ENCODE measurements at regions not wholly inside any gene's neighbourhood (a gene's known extent, or its start where the extent isn't known, plus 50 kb on each side); places are given as distances from the start of the nearest gene placed in this dataset.

DNA sequence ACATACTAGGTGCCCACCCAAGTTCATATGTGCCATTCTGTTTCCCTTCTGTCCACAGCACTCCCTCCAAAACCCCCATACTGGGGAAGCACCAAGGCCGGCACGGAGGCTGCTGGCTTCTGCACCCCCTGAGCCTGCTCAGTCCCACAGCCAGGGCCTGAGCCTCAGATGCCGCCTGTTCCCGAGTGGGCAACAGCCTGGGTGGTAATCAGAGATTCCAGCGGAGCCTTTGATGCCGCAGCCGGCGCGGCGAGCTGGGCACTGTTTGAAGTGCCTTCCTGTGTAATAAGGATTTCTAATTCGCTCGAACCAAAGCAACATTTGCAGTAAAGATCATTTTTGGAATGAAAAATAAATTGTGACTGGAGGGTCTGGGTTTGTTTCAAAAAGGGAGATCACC, 460.3 kb downstream of the SOX6 start:
- no peak for DNase-seq (ENCODE audit: low read depth in 6 of 9, low spot score in 9 of 9)

DNA sequence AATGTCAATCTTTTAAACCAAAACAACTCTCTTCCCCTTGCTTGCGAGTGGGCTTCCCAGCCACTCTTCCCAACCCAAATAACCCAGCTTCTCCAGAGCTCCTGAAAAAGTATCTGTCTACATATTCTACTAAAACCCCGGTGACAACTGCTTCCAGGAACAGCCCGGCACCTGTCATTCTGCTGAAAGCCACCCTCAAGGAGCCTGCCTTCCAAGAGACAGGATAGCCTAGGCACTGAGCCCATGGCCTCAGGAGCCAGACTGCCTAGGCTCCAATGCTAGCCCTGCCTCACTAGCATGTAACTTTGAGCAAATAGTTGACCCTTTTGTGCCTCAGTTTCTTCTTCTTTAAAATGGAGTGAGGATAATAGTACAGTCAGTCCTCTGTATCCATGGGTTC, 459.8 kb downstream of the SOX6 start:
- Histone ChIP-seq H3K4me1 (ENCODE audit: control insufficient read depth in 2 of 2, insufficient read depth in 2 of 2, low read length in 2 of 2) (no peaks in the 10 kb centered on the region), H3K36me3 (ENCODE audit: control insufficient read depth in 2 of 2, insufficient read depth in 2 of 2, low read length in 1 of 2) (no peaks in the 10 kb centered on the region), H3K27me3 (ENCODE audit: control insufficient read depth in 2 of 2, insufficient read depth in 1 of 2, low read length in 1 of 2) (no peaks in the 10 kb centered on the region), H3K4me3 (ENCODE audit: low read length in 2 of 2) (no peak overlapping the region), H3K9me3 (ENCODE audit: control insufficient read depth in 2 of 2, insufficient read depth in 1 of 2, low read length in 1 of 2) (no peaks in the 10 kb centered on the region), H3K27ac (ENCODE audit: low read depth in 1 of 2, low read length in 1 of 2) (no peak overlapping the region)
- WGBS: 94% methylated on average over 3 of the region's 3 CpGs
- no peak for DNase-seq (ENCODE audit: low read depth in 6 of 9, low spot score in 9 of 9)

More for the DNA sequence above, 460.3 kb downstream of the SOX6 start:
- no peaks in the 10 kb centered on the region for H3K9me3 ChIP-seq (ENCODE audit: control insufficient read depth in 2 of 2, insufficient read depth in 1 of 2, low read length in 1 of 2)
- H3K27ac ChIP-seq (ENCODE audit: low read depth in 1 of 2, low read length in 1 of 2): no peak overlapping the region
- no peaks in the 10 kb centered on the region for H3K4me1 ChIP-seq (ENCODE audit: control insufficient read depth in 2 of 2, insufficient read depth in 2 of 2, low read length in 2 of 2)
- no peaks in the 10 kb centered on the region for H3K27me3 ChIP-seq (ENCODE audit: control insufficient read depth in 2 of 2, insufficient read depth in 1 of 2, low read length in 1 of 2)
- H3K36me3 ChIP-seq (ENCODE audit: control insufficient read depth in 2 of 2, insufficient read depth in 2 of 2, low read length in 1 of 2): no peaks in the 10 kb centered on the region
- no peak overlapping the region for H3K4me3 ChIP-seq (ENCODE audit: low read length in 2 of 2)
- WGBS: 97% methylated on average over 12 of the region's 12 CpGs

DNA sequence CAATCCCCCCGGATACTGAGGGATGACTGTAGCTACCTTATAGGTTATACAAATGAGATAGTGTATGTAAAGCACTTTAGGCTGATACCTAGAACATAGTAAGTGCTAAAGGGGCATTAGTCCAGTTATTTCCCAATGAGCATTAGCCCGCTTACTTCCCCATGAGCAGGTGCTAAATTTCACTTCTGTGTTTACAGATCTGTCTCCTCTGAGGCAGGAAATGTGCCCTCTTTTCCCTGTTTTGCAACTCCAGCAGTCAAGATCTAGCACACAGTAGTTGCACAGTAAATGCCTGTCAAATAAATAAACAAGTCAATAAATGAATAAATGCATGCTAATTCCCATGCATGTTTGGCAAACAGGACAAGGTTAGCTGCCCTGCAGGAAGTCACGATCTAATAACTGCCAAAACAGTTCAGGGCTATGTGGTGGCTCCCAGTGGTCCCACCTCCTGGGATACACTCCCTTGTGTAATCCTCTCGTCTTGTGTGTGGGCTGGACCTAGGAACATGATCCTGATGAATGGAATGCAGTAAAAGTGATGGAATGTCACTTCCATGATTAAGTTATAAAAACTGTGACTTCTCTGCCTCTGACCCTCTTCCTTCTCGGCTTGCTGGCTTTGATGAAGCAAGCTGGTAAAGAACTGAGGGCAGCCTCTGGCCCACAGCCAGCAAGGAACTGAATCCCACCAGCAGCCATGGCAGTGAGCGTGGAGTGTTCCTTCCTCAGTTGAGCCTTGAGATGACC, 459.0 kb downstream of the SOX6 start:
- H3K36me3 ChIP-seq (ENCODE audit: control insufficient read depth in 2 of 2, insufficient read depth in 2 of 2, low read length in 1 of 2): no peaks in the 10 kb centered on the region
- no peaks in the 10 kb centered on the region for H3K27me3 ChIP-seq (ENCODE audit: control insufficient read depth in 2 of 2, insufficient read depth in 1 of 2, low read length in 1 of 2)
- H3K27ac ChIP-seq (ENCODE audit: low read depth in 1 of 2, low read length in 1 of 2): no peak overlapping the region
- no peak for DNase-seq (ENCODE audit: low read depth in 6 of 9, low spot score in 9 of 9)
- H3K9me3 ChIP-seq (ENCODE audit: control insufficient read depth in 2 of 2, insufficient read depth in 1 of 2, low read length in 1 of 2): no peaks in the 10 kb centered on the region
- 75% methylated on average over 6 of the region's 6 CpGs for WGBS
- H3K4me3 ChIP-seq (ENCODE audit: low read length in 2 of 2): no peak overlapping the region
- no peaks in the 10 kb centered on the region for H3K4me1 ChIP-seq (ENCODE audit: control insufficient read depth in 2 of 2, insufficient read depth in 2 of 2, low read length in 2 of 2)

DNA sequence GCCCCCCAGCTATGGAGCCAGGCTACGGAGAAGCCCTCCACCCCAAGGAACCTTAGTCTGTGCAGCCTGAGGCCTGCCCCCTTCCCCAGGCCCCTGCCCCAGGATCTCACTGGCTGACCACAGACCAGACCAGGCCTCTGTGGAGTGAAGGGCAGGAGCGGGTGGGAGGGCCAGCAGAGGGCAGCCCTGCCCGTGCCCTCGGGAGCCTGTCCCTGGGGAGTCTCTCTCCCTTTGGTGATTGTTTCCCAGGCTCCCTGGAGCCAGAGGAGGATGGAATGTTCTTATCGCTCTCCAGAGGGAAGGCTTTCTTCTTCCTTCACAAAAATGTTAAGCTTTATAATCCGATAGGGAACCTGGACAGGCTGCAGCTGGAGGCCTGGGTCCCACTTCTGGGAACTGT, 455.3 kb downstream of the SOX6 start:
- H3K4me1 ChIP-seq (ENCODE audit: control insufficient read depth in 2 of 2, insufficient read depth in 2 of 2, low read length in 2 of 2): no peaks in the 10 kb centered on the region
- H3K27me3 ChIP-seq (ENCODE audit: control insufficient read depth in 2 of 2, insufficient read depth in 1 of 2, low read length in 1 of 2): no peaks in the 10 kb centered on the region
- no peak for DNase-seq (ENCODE audit: low read depth in 6 of 9, low spot score in 9 of 9)
- no peaks in the 10 kb centered on the region for H3K9me3 ChIP-seq (ENCODE audit: control insufficient read depth in 2 of 2, insufficient read depth in 1 of 2, low read length in 1 of 2)
- H3K4me3 ChIP-seq (ENCODE audit: low read length in 2 of 2): no peak overlapping the region
- H3K36me3 ChIP-seq (ENCODE audit: control insufficient read depth in 2 of 2, insufficient read depth in 2 of 2, low read length in 1 of 2): no peaks in the 10 kb centered on the region
- H3K27ac ChIP-seq (ENCODE audit: low read depth in 1 of 2, low read length in 1 of 2): no peak overlapping the region
- 98% methylated on average over 6 of the region's 6 CpGs for WGBS

DNA sequence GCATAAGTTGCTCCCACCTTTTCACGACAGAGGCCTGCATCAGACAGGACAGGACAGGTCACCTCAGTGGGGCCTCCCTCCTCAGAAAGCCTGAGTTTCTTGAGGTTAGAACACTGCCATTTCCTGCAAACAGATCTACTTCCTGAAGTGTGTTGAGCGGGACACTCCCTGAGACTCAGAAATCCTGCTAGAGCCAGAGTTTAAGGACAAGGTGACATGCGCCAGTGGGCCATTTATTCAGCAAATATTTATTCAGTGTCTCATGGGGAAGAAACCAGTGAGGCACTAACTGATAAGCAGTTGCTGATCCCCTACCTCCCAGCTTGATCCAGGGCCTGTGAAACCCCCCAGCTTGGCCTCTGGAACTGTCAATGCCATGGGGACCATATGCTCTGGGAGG, 454.6 kb downstream of the SOX6 start:
- Histone ChIP-seq H3K4me3 (ENCODE audit: low read length in 2 of 2) (no peak overlapping the region), H3K36me3 (ENCODE audit: control insufficient read depth in 2 of 2, insufficient read depth in 2 of 2, low read length in 1 of 2) (no peaks in the 10 kb centered on the region), H3K27ac (ENCODE audit: low read depth in 1 of 2, low read length in 1 of 2) (no peak overlapping the region), H3K9me3 (ENCODE audit: control insufficient read depth in 2 of 2, insufficient read depth in 1 of 2, low read length in 1 of 2) (no peaks in the 10 kb centered on the region), H3K27me3 (ENCODE audit: control insufficient read depth in 2 of 2, insufficient read depth in 1 of 2, low read length in 1 of 2) (no peaks in the 10 kb centered on the region), H3K4me1 (ENCODE audit: control insufficient read depth in 2 of 2, insufficient read depth in 2 of 2, low read length in 2 of 2) (no peaks in the 10 kb centered on the region)
- DNase-seq (ENCODE audit: low read depth in 6 of 9, low spot score in 9 of 9): no peak
- WGBS: 87% methylated on average over 3 of the region's 3 CpGs

DNA sequence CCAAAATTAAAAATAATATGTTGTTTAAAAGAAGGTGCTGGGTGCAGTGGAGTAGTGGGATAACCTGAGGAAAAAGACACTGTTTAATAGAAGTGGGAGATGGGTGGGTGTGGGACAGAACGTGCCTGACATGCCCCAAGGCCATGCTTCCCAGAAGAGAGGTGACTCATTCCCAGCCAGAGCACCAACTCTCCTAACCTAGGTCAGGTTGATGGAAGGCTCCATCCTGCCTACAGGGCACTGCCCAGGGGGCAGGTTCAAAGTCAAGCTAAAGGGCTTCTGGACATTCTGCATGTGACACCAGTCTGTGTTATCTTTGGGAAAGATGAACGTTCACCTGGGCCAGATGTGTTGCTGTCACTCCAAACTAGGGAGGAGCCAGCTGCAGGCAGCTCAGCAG, 453.1 kb downstream of the SOX6 start:
- Histone ChIP-seq H3K27ac (ENCODE audit: low read depth in 1 of 2, low read length in 1 of 2) (no peak overlapping the region), H3K9me3 (ENCODE audit: control insufficient read depth in 2 of 2, insufficient read depth in 1 of 2, low read length in 1 of 2) (no peaks in the 10 kb centered on the region), H3K4me1 (ENCODE audit: control insufficient read depth in 2 of 2, insufficient read depth in 2 of 2, low read length in 2 of 2) (no peaks in the 10 kb centered on the region), H3K4me3 (ENCODE audit: low read length in 2 of 2) (no peak overlapping the region), H3K27me3 (ENCODE audit: control insufficient read depth in 2 of 2, insufficient read depth in 1 of 2, low read length in 1 of 2) (no peaks in the 10 kb centered on the region), H3K36me3 (ENCODE audit: control insufficient read depth in 2 of 2, insufficient read depth in 2 of 2, low read length in 1 of 2) (no peaks in the 10 kb centered on the region)
- 85% methylated on average over 2 of the region's 2 CpGs for WGBS
- DNase-seq (ENCODE audit: low read depth in 6 of 9, low spot score in 9 of 9): no peak

DNA sequence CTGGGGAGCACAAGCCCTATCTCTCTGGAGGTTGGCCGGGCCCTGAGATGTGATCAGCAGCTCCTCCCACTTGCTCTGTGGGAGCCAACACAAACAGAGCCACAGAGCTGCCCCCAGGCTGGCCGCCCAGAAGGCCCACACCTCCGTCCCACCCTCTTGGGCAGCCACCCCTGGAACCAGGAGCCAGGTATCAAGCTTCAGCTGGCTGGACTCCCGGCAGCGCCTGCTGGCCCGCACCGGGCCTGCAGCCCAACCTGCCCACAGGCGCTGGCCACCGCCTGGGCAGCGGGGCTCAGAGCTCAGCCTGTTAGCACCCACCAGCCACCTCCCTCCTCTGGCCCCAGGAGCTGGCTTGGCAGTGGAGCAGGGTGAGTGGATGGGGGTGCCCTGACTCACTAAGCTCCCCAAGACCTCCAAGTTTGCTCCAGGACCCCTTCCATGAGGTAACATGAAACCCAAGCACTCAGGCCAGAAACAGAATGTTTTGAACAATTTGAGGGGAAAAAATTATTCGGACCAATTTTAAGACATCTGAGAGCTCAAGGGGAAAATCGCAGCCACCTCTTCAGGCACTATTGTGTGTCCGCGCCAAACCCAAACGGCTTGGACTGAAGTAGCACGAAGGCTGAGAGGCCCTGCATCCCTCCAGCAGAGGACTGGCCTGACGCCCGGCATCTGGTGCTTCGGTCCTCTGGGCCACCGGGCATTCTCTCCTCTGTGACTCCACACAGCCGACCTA, 450.8 kb downstream of the SOX6 start:
- H3K4me1 ChIP-seq (ENCODE audit: control insufficient read depth in 2 of 2, insufficient read depth in 2 of 2, low read length in 2 of 2): no peaks in the 10 kb centered on the region
- DNase-seq (ENCODE audit: low read depth in 6 of 9, low spot score in 9 of 9): no peak
- H3K9me3 ChIP-seq (ENCODE audit: control insufficient read depth in 2 of 2, insufficient read depth in 1 of 2, low read length in 1 of 2): no peaks in the 10 kb centered on the region
- H3K27ac ChIP-seq (ENCODE audit: low read depth in 1 of 2, low read length in 1 of 2): no peak overlapping the region
- no peaks in the 10 kb centered on the region for H3K36me3 ChIP-seq (ENCODE audit: control insufficient read depth in 2 of 2, insufficient read depth in 2 of 2, low read length in 1 of 2)
- 93% methylated on average over 21 of the region's 21 CpGs for WGBS
- no peaks in the 10 kb centered on the region for H3K27me3 ChIP-seq (ENCODE audit: control insufficient read depth in 2 of 2, insufficient read depth in 1 of 2, low read length in 1 of 2)
- H3K4me3 ChIP-seq (ENCODE audit: low read length in 2 of 2): no peak overlapping the region

DNA sequence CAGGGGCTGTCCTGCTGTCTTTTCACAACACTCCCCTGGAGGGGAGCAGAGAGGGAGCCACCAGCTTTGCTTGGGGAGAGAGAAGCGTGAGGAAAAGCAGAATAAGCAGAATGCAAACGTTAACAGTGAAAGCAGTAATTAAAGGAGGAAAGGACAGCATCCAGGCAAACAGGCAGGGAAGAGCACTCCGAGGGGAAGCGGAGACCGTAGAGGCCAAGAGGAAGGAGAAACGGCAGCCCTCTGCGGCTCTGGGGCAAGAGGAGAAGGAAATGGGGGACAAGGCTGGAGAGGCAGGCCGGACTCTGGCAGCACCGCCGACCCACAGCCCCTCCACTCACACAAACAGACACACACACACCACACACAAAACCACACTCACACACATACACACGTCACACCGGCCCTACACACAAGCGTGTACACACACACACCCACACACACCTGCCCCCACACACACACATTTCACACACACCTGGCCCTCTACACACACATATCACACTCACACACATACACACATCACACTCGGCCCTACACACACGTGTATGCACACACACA, 449.8 kb downstream of the SOX6 start:
- Histone ChIP-seq H3K9me3 (ENCODE audit: control insufficient read depth in 2 of 2, insufficient read depth in 1 of 2, low read length in 1 of 2) (no peaks in the 10 kb centered on the region), H3K4me3 (ENCODE audit: low read length in 2 of 2) (no peak overlapping the region), H3K36me3 (ENCODE audit: control insufficient read depth in 2 of 2, insufficient read depth in 2 of 2, low read length in 1 of 2) (no peaks in the 10 kb centered on the region), H3K27me3 (ENCODE audit: control insufficient read depth in 2 of 2, insufficient read depth in 1 of 2, low read length in 1 of 2) (no peaks in the 10 kb centered on the region), H3K4me1 (ENCODE audit: control insufficient read depth in 2 of 2, insufficient read depth in 2 of 2, low read length in 2 of 2) (no peaks in the 10 kb centered on the region), H3K27ac (ENCODE audit: low read depth in 1 of 2, low read length in 1 of 2) (no peak overlapping the region)
- 85% methylated on average over 15 of the region's 15 CpGs for WGBS
- DNase-seq (ENCODE audit: low read depth in 6 of 9, low spot score in 9 of 9): no peak

DNA sequence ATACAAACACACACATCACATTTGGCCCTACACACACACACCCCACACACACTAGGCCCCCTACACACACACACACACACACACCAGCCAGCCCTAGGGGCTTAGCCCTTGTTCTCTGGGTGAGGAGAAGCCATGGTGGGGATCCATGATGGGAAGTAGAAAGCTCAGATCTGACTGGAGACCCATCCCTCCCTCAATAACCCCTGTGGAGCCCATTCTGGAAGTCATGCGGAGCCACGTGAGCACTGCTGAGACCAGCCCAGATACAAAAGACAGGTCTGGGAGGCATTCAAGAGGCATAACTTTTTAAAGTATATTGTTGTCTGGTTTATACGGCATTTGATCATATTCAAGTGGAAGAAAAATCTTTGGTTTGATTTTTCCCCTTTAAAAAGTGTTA, 448.5 kb downstream of the SOX6 start:
- H3K36me3 ChIP-seq (ENCODE audit: control insufficient read depth in 2 of 2, insufficient read depth in 2 of 2, low read length in 1 of 2): no peaks in the 10 kb centered on the region
- no peaks in the 10 kb centered on the region for H3K27me3 ChIP-seq (ENCODE audit: control insufficient read depth in 2 of 2, insufficient read depth in 1 of 2, low read length in 1 of 2)
- 99% methylated on average over 3 of the region's 3 CpGs for WGBS
- no peak for DNase-seq (ENCODE audit: low read depth in 6 of 9, low spot score in 9 of 9)
- H3K27ac ChIP-seq (ENCODE audit: low read depth in 1 of 2, low read length in 1 of 2): no peak overlapping the region
- H3K4me1 ChIP-seq (ENCODE audit: control insufficient read depth in 2 of 2, insufficient read depth in 2 of 2, low read length in 2 of 2): no peaks in the 10 kb centered on the region
- H3K9me3 ChIP-seq (ENCODE audit: control insufficient read depth in 2 of 2, insufficient read depth in 1 of 2, low read length in 1 of 2): no peaks in the 10 kb centered on the region
- H3K4me3 ChIP-seq (ENCODE audit: low read length in 2 of 2): no peak overlapping the region
